HG03565 (cell line): ENCODE measurements at regions not wholly inside any gene's neighbourhood (a gene's known extent, or its start where the extent isn't known, plus 50 kb on each side); places are given as distances from the start of the nearest gene placed in this dataset.

ENCODE experiments used
- ATAC-seq: cut with Tn5 transposase; IDR thresholded peaks from one replicate; pipeline ENCODE4 v1.9.1; 2021; ENCODE audit warnings: mild to moderate bottlenecking, moderate library complexity; ENCODE audit not compliant: unreplicated experiment

- ATAC-seq, result no peak
Measured at GRCh38 chr1:224504297-224505041, 69.9 kb upstream of the WDR26 start.

GRCh38 chr1:224505454-224506093 lies 71.0 kb upstream of the WDR26 start:
- ATAC-seq, result no peak

- ATAC-seq, result no peak
Measured at GRCh38 chr1:224506141-224506814, 71.7 kb upstream of the WDR26 start.

- no peak for ATAC-seq
Measured at GRCh38 chr1:224507771-224508523, 73.3 kb upstream of the WDR26 start.

- no peak for ATAC-seq
Measured at GRCh38 chr1:224509907-224510306, 75.3 kb upstream of the WDR26 start.

GRCh38 chr1:224510880-224511645 lies 76.5 kb upstream of the WDR26 start:
- no peak for ATAC-seq

GRCh38 chr1:224512600-224513151 lies 78.1 kb upstream of the WDR26 start:
- ATAC-seq, result no peak

- no peak for ATAC-seq
Measured at GRCh38 chr1:224513383-224513782, 78.8 kb upstream of the WDR26 start.

- ATAC-seq, result peak; percentile 82
Measured at GRCh38 chr1:224513787-224514209, 79.2 kb upstream of the WDR26 start.

- no peak for ATAC-seq
Measured at GRCh38 chr1:224517171-224517570, 82.6 kb upstream of the WDR26 start.

- ATAC-seq, result no peak
Measured at GRCh38 chr1:224518528-224518927, 83.9 kb upstream of the WDR26 start.

GRCh38 chr1:224519874-224520273 lies 85.3 kb upstream of the WDR26 start:
- no peak for ATAC-seq

- ATAC-seq, result no peak
Measured at GRCh38 chr1:224520808-224521207, 86.2 kb upstream of the WDR26 start.

- ATAC-seq, result no peak
Measured at GRCh38 chr1:224521904-224522734, 87.5 kb upstream of the WDR26 start.

GRCh38 chr1:224523676-224524075 lies 89.1 kb upstream of the WDR26 start:
- no peak for ATAC-seq

- ATAC-seq, result no peak
Measured at GRCh38 chr1:224524679-224525078, 90.1 kb upstream of the WDR26 start.

GRCh38 chr1:224525411-224526040 lies 90.6 kb upstream of the CNIH3 start:
- no peak for ATAC-seq

GRCh38 chr1:224526771-224527170 lies 89.3 kb upstream of the CNIH3 start:
- ATAC-seq, result no peak

GRCh38 chr1:224528900-224529299 lies 87.2 kb upstream of the CNIH3 start:
- no peak for ATAC-seq
